ENCODE measurements at regions not wholly inside any gene's neighbourhood (a gene's known extent, or its start where the extent isn't known, plus 50 kb on each side); places are given as distances from the start of the nearest gene placed in this dataset.

GRCh38 chr2:8259106-8259840 is 422.6 kb upstream of the ID2 start:
- no peak for TF ChIP-seq CTCF (IDR thresholded peaks at IDR 0.05; ENCODE audit: poor library complexity, severe bottlenecking)
- TF ChIP-seq TAF1 (IDR thresholded peaks at IDR 0.05; ENCODE audit: low read depth), result no peak
- TF ChIP-seq POLR2AphosphoS5 (IDR thresholded peaks at IDR 0.05), result no peak
- TF ChIP-seq RAD21 (conservative IDR thresholded peaks at IDR 0.05), result no peak
- TF ChIP-seq EZH2 (IDR thresholded peaks at IDR 0.05; ENCODE audit: borderline replicate concordance, insufficient read depth, low read length, poor library complexity, severe bottlenecking), result no peak
- no peak for TF ChIP-seq SMC3 (conservative IDR thresholded peaks at IDR 0.05; ENCODE audit: poor library complexity)

Measured in neural cell (in vitro differentiated cells).